ENCODE measurements at regions not wholly inside any gene's neighbourhood (a gene's known extent, or its start where the extent isn't known, plus 50 kb on each side); places are given as distances from the start of the nearest gene placed in this dataset.

GRCh38 chr1:234680331-234680904 is 70.4 kb upstream of the IRF2BP2 start (continued):
- TF ChIP-seq NR4A1 (CRISPR knock-in tag; IDR thresholded peaks at IDR 0.05) (no peak), NR4A1 (tag; IDR thresholded peaks at IDR 0.05) (no peak), ASH1L (IDR thresholded peaks at IDR 0.05; ENCODE audit: borderline replicate concordance, low read depth, partially characterized antibody) (no peak), ZNF280A (IDR thresholded peaks at IDR 0.05; ENCODE audit: low read depth, partially characterized antibody) (no peak), TAF9B (IDR thresholded peaks at IDR 0.05; ENCODE audit: partially characterized antibody) (no peak), ARID1B (IDR thresholded peaks at IDR 0.05) (peak; percentile 46; the same call in 1 of the 2 replicates), ZBTB9 (CRISPR knock-in tag; IDR thresholded peaks at IDR 0.05) (no peak), SMARCA5 (IDR thresholded peaks at IDR 0.05) (0 out of 2 replicates have a peak, but pooled peaks have one; percentile 12), CGGBP1 (CRISPR knock-in tag; IDR thresholded peaks at IDR 0.05) (no peak), MITF (IDR thresholded peaks at IDR 0.05) (no peak), GTF2F1 (IDR thresholded peaks at IDR 0.05; ENCODE audit: low read depth, low read length) (no peak), HLTF (IDR thresholded peaks at IDR 0.05) (peak; percentile 59; the same call in 1 of the 2 replicates), ZBTB12 (CRISPR knock-in tag; IDR thresholded peaks at IDR 0.05) (no peak), POLR2G (IDR thresholded peaks at IDR 0.05; ENCODE audit: low read depth, low read length) (no peak), ZNF23 (CRISPR knock-in tag; IDR thresholded peaks at IDR 0.05) (no peak), ZBTB2 (IDR thresholded peaks at IDR 0.05) (peak; percentile 53; the same call in 1 of the 2 replicates), ZKSCAN3 (CRISPR knock-in tag; IDR thresholded peaks at IDR 0.05) (no peak), ZNF507 (tag; conservative IDR thresholded peaks at IDR 0.05) (no peak), TFAM (CRISPR knock-in tag; conservative IDR thresholded peaks at IDR 0.05) (no peak)
- TF ChIP-seq, protein P1, sequence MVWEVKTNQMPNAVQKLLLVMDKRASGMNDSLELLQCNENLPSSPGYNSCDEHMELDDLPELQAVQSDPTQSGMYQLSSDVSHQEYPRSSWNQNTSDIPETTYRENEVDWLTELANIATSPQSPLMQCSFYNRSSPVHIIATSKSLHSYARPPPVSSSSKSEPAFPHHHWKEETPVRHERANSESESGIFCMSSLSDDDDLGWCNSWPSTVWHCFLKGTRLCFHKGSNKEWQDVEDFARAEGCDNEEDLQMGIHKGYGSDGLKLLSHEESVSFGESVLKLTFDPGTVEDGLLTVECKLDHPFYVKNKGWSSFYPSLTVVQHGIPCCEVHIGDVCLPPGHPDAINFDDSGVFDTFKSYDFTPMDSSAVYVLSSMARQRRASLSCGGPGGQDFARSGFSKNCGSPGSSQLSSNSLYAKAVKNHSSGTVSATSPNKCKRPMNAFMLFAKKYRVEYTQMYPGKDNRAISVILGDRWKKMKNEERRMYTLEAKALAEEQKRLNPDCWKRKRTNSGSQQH (CRISPR knock-in tag; IDR thresholded peaks at IDR 0.05), result peak; percentile 92; the same call in 1 of the 2 replicates

Data from K562 (cell line).